Epithelial cell of esophagus (primary cell): ENCODE measurements at regions not wholly inside any gene's neighbourhood (a gene's known extent, or its start where the extent isn't known, plus 50 kb on each side); places are given as distances from the start of the nearest gene placed in this dataset.
A peak's percentile ranks its signal among the peaks of the same experiment; 100 is the strongest.

Source experiments
- DNase-seq: peaks from one replicate; pipeline ENCODE4 v3.0.0; 2010; ENCODE audit warnings: low read depth
- H3K4me3 ChIP-seq: 2 replicates; pipeline ENCODE4 v1.5.1; 2011; ENCODE audit warnings: mild to moderate bottlenecking, low read length, control low read depth
- TF ChIP-seq, protein P1 (sequence below): IDR thresholded peaks from 2 replicates; pipeline ENCODE4 v1.5.1; 2011; ENCODE audit warnings: low read depth, mild to moderate bottlenecking, low read length, control low read depth, inconsistent platforms; ENCODE audit not compliant: insufficient read depth; ENCODE audit errors: missing control alignments

DNA sequence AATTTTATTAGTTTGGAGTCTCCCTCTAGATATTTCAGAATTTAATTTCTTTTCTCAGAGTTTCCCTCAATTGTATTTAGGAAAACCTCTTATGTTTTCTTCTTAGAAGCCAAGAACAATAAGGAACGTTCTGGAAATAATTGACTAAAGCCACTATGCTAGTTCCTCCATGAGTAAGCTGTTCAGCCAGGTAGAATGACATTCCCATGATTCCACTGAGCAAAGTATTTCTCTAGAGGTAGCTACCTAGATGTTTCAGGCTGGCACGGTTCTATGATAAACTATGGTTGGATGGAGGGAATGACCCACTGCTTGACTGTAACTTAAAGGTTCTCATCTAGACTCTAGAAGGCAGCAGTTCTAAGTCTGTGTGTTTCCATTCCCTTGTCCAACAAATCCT, 62.4 kb downstream of the CLDN17 start:
- peak; percentile 40 for DNase-seq
- TF ChIP-seq, protein P1, sequence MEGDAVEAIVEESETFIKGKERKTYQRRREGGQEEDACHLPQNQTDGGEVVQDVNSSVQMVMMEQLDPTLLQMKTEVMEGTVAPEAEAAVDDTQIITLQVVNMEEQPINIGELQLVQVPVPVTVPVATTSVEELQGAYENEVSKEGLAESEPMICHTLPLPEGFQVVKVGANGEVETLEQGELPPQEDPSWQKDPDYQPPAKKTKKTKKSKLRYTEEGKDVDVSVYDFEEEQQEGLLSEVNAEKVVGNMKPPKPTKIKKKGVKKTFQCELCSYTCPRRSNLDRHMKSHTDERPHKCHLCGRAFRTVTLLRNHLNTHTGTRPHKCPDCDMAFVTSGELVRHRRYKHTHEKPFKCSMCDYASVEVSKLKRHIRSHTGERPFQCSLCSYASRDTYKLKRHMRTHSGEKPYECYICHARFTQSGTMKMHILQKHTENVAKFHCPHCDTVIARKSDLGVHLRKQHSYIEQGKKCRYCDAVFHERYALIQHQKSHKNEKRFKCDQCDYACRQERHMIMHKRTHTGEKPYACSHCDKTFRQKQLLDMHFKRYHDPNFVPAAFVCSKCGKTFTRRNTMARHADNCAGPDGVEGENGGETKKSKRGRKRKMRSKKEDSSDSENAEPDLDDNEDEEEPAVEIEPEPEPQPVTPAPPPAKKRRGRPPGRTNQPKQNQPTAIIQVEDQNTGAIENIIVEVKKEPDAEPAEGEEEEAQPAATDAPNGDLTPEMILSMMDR, result no peak
- no peak overlapping the region for H3K4me3 ChIP-seq

DNA sequence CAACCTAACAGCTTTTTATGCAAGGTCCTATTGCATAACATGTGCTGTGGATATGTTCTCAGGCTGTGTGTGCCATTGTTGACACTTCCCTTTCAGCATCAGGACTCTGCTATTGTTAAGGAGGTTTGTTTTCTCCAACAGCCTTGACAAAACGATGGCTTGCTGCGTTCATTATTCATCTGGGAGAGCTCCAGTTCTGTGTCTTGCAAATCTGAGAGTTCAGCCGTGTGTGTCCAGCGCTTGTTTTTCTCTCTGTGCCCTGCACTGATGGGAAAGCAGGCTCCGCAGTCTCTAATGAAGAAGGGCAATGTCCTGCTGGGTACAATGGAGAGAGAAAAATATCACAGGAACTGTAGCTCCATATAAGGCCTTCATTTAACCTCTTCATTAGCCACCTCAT, 63.7 kb downstream of the CLDN17 start:
- DNase-seq, result peak; percentile 38
- no peak overlapping the region for H3K4me3 ChIP-seq
- TF ChIP-seq, protein P1, result no peak

DNA sequence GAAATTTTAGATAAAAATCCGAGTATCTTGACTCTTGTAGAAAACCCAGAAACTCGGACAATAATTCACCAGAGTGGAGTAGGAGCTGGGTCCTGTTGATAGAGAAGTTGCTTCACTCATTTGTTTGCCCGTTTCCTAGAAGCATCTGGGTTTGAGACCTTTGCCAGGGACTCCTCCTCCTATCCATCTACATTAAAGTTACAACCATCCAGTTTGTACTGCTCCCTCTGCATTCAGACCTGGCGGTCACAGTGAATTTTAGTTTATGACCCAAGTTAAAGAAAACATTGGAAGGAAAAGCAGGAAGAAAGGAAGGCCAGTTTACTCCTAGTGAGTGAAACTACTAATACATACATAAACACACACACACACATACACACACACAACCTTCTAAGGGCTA, 64.6 kb downstream of the CLDN17 start:
- no peak for DNase-seq
- TF ChIP-seq, protein P1, result no peak
- H3K4me3 ChIP-seq, result no peak overlapping the region

DNA sequence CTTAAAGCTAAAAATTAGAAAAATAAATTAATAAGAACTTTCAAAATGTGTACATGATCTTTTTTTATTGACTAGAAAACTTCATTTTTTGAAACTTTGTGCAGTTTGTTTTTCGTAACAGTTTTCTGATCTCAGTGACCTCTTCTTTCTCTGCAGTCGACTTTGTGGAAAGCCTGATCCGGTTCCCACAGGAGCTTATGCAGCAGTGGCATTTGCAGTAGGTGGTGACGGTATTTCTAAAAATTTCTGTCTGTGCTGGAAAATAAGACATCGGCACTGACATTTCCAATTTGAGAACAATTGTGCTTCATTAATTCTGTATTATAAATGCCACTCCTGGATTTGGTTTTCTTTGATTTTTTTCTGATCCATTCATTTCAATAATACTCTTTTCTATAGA, 68.8 kb downstream of the CLDN17 start:
- H3K4me3 ChIP-seq, result no peak overlapping the region
- TF ChIP-seq, protein P1, result no peak
- no peak for DNase-seq

DNA sequence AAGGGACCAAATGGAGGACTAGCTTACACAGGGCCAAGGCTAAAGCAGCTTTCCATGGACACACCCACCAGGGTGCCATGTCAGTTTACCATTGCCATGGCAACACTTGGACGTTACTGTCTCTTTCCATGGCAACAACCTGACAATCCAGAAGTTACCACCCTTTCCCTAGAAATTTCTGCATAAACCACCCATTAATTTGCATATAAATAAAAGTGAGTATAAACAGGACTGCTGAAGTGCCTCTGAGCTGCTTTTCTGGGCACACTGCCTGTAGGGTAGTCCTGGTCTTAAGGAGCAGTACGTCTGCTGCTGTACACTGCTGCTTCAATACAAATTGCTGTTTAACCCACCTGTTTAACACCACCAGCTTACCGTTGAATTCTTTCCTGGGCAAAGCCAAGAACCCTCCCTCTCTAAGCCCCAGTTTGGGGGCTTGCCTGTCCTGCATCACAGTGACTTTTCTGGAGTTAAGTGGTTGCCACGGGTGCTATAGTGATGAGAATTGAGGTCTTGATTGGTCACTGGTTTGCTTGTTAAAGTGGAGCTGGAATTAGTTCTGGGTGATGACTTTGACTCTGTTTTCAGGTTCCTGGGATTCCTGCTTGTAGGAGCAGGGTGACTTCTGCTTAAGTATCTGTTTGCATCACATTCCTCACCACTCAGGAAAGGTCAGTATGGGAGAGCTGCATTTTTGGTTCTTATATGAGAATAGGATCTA, 83.2 kb downstream of the CLDN17 start:
- TF ChIP-seq, protein P1, result no peak
- no peak for DNase-seq
- no peak overlapping the region for H3K4me3 ChIP-seq

DNA sequence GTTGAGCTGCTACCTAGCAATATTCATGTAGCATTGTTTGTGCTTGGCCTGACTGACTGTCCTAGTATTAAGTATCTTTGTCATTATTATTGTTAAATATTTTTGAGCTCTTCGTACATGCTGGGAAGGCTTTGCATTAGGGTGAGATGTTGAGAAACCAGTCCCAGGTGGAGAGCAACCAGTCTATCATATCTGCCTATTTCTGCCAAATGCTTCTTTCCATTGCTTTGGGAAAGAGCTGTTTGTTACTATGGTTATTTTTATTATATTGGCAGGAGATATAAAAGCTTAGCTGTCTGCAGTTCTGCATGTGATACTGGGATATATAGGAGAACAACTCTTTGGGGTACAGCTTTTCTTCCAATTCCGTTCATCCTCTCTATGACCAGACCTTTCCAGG, 85.1 kb downstream of the CLDN17 start:
- TF ChIP-seq, protein P1, result no peak
- H3K4me3 ChIP-seq, result no peak overlapping the region
- no peak for DNase-seq

DNA sequence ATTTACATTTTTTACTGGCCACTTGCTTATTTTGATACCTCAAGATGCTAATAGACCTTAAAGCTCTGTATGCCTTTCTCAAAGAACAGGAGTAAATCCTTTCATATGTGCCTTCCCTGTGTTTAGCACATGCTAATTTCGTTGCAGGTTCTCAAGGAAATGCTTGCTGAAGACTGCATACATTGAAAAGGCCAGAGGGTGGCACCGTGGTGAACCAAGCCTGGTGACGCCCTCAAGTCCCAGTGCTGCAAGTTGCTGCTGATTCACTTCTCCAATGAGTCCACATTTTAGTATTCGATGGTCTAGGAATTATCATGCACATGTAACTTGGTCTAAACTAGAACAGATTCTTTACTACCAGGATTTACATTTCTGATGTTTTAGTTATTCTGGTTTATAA, 94.1 kb downstream of the CLDN17 start:
- peak; percentile 81 for DNase-seq
- TF ChIP-seq, protein P1, result peak; percentile 66
- no peak overlapping the region for H3K4me3 ChIP-seq
